ENCODE measurements at regions not wholly inside any gene's neighbourhood (a gene's known extent, or its start where the extent isn't known, plus 50 kb on each side); places are given as distances from the start of the nearest gene placed in this dataset.

GRCh38 chr2:59568461-59568860, 985.0 kb downstream of the BCL11A start:
- no peak for DNase-seq (ENCODE audit: low read depth)

GRCh38 chr2:59567151-59567550, 986.3 kb downstream of the BCL11A start:
- no peak for DNase-seq (ENCODE audit: low read depth)

GRCh38 chr2:59566739-59567138, 986.7 kb downstream of the BCL11A start:
- no peak for DNase-seq (ENCODE audit: low read depth)

- no peak for DNase-seq (ENCODE audit: low read depth)
Observed at GRCh38 chr2:59561281-59561680, 992.2 kb downstream of the BCL11A start.

GRCh38 chr2:59560769-59561168, 992.7 kb downstream of the BCL11A start:
- no peak for DNase-seq (ENCODE audit: low read depth)

DNA sequence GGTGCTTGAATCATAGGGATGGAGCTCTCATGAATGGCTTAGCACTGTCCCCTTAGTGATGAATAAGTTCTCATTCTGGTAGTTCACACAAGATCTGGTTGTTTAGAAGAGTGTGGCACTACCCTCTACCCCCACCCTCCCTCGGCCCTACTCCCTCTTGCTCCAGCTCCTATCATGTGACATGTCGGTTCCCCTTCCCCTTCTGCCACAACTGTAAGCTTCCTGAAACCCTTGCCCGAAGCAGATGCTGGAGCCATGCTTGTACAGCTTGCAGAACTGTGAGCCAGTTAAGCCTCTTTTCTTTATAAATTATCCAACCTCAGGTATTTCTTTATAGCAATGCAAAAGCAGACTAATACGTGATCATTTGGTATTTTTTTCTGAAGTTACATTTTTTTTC, 1012.6 kb downstream of the BCL11A start:
- no peak for DNase-seq (ENCODE audit: low read depth)

DNA sequence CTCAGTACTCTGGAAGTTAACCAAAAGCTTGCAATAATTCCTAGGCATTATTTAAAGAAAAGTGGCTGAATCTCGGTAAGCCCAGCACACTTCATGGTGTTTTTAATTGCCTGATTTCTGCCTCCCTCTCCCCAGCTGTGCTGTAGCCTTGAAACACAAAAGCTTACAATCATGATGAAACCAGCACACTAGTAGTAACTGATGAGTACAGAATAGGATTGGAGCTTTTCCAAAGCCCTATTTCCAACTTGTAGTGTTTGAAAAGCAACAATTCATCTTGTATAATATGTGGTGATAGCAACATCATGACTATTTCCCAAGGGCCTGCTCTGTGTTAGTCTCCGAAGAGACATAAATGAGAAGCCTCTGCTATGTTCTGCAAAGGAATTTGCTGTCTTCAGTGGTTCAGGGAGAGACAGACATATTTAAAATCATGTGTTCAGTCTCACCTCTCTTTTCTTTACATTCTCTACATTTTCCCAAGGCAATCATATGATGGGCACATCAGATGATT, 1015.0 kb downstream of the BCL11A start:
- no peak for DNase-seq (ENCODE audit: low read depth)

DNA sequence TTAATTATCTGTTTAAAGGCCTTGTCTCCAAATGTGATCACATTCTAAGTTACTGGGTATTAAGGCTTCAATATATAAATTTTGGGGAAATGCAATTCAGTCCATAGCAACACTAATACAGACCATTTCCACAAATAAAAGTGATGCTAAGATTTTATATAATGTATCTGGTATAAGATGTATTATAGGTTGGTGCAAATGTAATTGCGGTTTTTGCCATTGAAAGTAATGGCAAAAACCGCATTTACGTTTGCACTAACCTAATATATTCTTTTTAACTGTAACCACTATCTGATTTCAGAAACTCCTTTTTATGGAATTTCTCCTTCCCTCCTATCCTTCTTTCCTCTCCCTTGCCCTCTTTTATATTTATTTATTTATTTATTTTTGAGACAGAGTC, 1020.6 kb downstream of the BCL11A start:
- DNase-seq (ENCODE audit: low read depth): no peak

DNA sequence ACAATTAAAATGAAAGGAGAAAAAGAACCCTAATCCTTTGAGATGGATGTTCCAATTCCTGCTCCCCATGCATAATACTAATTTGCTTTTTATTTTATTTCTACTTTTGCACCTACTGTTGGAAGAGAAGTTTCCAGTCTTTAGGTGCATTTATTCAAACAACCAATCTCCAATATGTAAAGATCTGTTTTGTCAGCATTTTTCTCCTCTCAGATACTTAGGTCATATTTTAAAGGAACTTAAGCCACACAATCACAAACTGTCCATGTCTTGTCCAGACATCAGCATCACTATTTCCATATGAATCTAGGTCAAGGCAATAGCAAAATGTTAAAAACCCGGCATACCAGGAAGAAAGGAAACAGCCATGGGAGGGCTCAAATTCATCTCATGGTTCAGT, 1023.2 kb downstream of the BCL11A start:
- no peak for DNase-seq (ENCODE audit: low read depth)

- no peak for DNase-seq (ENCODE audit: low read depth)
Observed at GRCh38 chr2:59529726-59530125, 1023.7 kb downstream of the BCL11A start.

DNA sequence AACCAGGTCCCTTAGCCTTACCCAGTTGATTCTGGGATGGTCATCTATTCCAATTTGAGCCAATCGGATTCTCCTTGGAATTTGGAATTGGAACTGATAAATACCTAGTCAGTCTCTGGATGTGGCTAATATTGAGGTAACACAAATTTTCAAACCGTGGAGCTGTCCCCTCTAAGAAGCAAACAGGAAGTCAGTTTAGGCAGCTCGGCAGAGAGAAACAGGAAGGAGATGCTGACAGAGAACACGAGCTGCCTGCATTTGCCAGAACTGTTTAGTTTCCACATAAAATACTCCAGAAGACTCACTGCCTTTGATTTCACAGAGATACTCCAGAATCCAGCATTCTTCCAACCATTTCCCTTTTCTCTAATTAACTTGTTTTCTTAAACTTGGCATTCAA, 1024.9 kb downstream of the BCL11A start:
- DNase-seq (ENCODE audit: low read depth): no peak

GRCh38 chr2:59502981-59503380, 1050.5 kb downstream of the BCL11A start:
- DNase-seq (ENCODE audit: low read depth): no peak

DNA sequence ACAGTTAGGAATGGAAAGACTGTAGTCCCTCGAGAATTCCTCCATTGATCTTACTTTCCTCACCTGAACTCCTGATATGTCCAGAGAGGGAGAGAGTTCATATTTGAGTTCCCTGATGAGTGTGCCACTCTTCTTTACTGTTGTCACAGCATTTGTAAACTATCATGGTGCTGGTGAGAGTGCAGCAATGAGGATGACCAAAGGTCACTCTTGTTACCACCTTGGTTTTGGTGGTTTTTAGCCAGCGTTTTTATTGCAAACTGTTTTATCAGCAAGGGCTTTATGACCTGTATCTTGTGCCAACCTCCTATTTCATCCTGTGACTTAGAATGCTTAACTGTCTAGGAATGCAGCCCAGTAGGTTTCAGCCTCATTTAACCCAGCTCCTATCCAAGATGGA, 1062.5 kb downstream of the BCL11A start:
- no peak for DNase-seq (ENCODE audit: low read depth)

DNA sequence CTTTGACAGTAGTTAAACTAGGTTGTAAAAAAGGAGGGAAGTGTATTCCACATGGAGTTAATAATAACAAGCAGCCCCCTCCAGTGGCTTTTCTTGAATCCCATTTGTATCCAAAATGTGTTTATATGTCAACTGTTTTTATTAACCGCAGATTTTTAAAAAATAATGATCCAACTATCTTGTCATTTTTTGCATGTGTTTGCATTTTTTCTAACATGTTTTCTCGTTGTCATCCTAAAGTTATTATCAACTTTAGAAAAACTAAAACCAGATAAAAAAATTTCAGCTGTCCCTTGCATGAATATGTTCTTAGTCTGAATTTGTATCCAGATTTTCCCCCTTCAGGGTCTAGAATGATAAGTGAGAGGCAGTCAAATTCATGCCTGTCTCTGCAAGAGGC, 1063.3 kb downstream of the BCL11A start:
- no peak for DNase-seq (ENCODE audit: low read depth)

- DNase-seq (ENCODE audit: low read depth): no peak
Observed at GRCh38 chr2:59484673-59485072, 1068.8 kb downstream of the BCL11A start.

GRCh38 chr2:59463426-59463825, 1090.0 kb downstream of the BCL11A start:
- DNase-seq (ENCODE audit: low read depth): no peak

GRCh38 chr2:59462422-59463197, 1090.8 kb downstream of the BCL11A start:
- no peak for DNase-seq (ENCODE audit: low read depth)

DNA sequence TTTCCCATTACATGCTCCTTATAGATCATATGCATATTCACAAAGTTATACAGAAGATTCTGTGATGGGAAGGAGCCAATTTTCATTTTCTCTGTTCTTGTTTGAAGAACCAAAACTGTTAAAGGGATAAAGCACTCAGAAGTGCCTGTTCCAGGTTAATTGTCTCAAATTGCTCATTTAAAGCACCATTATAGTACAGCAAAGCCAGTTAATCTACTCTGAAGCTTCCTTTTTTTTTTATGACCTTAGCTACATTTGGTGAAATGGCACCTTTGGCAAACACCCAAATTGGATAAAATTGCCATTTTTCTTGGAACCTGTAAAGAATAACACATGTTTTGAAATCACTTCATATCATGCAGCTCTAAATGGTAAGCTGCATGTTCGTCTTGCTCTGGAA, 1092.3 kb downstream of the BCL11A start:
- DNase-seq (ENCODE audit: low read depth): no peak

DNA sequence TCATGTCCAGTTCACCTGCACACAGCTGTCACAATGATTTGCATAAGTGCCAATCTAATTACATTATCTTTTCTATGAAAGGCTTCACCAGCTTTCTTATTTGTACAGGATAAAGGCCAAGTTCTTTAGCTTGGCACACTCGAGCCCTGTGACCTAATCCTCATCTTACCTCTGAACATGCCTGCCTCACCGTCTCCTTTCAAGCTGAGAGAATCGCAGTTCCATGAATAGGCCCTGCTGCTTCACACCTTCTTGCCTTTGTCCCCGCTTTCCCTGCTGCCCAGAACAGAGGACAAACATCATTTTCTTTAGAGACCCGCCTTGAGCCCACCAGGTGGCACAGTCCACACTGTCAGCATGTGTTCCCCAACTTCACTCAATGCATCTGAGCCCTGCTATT, 1094.7 kb downstream of the BCL11A start:
- no peak for DNase-seq (ENCODE audit: low read depth)

- DNase-seq (ENCODE audit: low read depth): no peak
Observed at GRCh38 chr2:59456285-59456684, 1097.2 kb downstream of the BCL11A start.

DNA sequence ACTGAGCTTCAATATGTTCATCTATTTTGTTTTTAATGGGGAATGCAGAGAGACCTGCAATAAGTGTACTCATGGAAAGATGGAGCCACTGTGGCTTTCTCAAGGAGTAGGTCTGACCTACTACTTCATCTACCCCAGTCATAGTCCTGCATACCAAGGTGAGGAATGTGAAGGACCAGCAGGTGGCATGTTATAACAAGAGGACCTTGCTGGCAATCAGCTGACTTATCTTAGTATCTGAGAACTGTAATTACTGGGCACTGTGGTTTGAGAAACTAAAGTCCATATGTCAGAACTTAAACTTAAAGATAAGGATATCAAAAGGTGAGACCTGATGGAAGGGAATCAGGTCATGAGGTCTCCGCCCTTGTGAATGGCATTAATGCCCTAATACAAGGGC, 1104.2 kb downstream of the BCL11A start:
- no peak for DNase-seq (ENCODE audit: low read depth)

DNA sequence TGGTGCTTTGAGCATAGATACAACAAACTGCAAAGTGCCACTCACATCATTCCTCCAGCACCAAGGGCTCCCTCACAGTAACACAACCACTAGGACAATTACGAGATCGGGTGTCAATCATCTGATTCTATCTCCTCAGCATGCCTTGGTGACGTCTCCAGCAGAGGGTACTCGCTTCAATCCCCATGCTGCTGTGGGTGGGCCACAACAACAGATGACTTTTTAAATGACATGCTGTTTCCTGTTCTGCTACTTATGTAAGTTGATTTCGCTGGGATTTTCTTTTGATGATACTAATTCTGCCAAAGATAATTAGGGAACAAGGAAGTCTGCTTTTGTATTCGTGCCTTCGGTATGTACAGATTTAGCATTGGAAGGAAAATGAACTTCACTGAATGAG, 1113.0 kb downstream of the BCL11A start:
- DNase-seq (ENCODE audit: low read depth): no peak

DNA sequence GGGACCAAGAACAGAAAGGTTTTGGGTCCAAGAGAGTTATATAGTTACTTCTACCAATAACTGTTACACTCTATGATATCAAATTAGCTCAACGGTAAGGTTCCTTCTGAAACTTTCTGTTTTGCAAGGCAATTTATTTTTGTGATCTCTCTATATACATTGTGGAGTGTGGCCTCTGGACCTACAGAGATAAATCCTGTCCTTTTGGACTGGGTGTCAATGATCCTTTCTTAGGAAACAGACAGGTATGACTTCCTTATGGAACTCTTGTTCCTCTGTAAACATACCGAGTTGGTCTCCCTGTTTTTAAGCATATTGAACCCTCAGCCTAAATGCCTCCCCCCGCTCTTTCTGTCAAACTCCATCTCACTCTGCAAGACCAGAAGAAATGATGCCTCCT, 1117.8 kb downstream of the BCL11A start:
- no peak for DNase-seq (ENCODE audit: low read depth)

DNA sequence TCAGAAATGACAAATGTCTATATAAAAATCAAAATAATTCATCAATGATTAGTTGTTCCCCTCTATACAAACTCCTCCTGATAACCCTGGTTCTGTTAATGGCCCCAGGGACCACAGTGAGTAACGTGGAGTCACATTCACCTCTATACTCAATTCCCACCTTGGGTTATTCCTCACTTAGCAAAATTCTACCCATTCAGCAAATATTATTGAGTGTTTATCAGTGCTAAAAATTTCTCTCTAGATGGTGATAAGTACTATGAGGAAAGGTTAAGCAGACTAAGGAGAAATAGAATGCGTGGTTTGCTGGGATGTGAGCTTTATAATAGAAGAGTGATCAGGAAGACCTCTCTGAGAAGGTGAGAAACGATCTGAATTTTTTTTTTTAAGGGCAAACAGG, 1124.5 kb downstream of the BCL11A start:
- no peak for DNase-seq (ENCODE audit: low read depth)

All from GM04504 (cell line).